Endodermal cell (in vitro differentiated cells): ENCODE measurements at regions not wholly inside any gene's neighbourhood (a gene's known extent, or its start where the extent isn't known, plus 50 kb on each side); places are given as distances from the start of the nearest gene placed in this dataset.

ENCODE experiments used
- DNase-seq: peaks from one replicate; pipeline ENCODE4 v3.0.0-alpha.2; 2017
- H3K27ac ChIP-seq: 2 replicates; pipeline ENCODE4 v1.5.1; 2013; ENCODE audit warnings: mild to moderate bottlenecking, low read depth, low read length, moderate library complexity
- H3K27me3 ChIP-seq: 2 replicates; pipeline ENCODE4 v1.6.1; 2013; ENCODE audit warnings: mild to moderate bottlenecking, low read length, moderate library complexity; ENCODE audit not compliant: insufficient read depth, control insufficient read depth, poor library complexity, severe bottlenecking
- H3K36me3 ChIP-seq: 2 replicates; pipeline ENCODE4 v1.7.0; 2013; ENCODE audit warnings: mild to moderate bottlenecking, low read length, moderate library complexity; ENCODE audit not compliant: control insufficient read depth, insufficient read depth
- H3K4me1 ChIP-seq: one replicate; pipeline ENCODE4 v1.7.0; 2013; ENCODE audit warnings: low read length; ENCODE audit not compliant: control insufficient read depth, insufficient read depth
- H3K4me3 ChIP-seq: 2 replicates; pipeline ENCODE4 v1.5.1; 2013; ENCODE audit warnings: mild to moderate bottlenecking, low read length, moderate library complexity
- H3K9ac ChIP-seq: 2 replicates; pipeline ENCODE4 v1.6.1; 2013; ENCODE audit warnings: mild to moderate bottlenecking, low read length, moderate library complexity; ENCODE audit not compliant: poor library complexity, severe bottlenecking; ENCODE audit errors: extremely low read depth
- H3K9me3 ChIP-seq: 2 replicates; pipeline ENCODE4 v1.6.1; 2013; ENCODE audit warnings: mild to moderate bottlenecking, low read length, moderate library complexity; ENCODE audit not compliant: control insufficient read depth
- H3K27ac Mint-ChIP-seq: 2 replicates; pipeline ENCODE4 v1.8.0; 2020; ENCODE audit warnings: mixed read lengths
- H3K27me3 Mint-ChIP-seq: 2 replicates; pipeline ENCODE4 v1.8.0; 2021; ENCODE audit warnings: mild to moderate bottlenecking, mixed read lengths; ENCODE audit not compliant: insufficient read depth
- H3K36me3 Mint-ChIP-seq: 2 replicates; pipeline ENCODE4 v1.8.0; 2020; ENCODE audit warnings: low read depth, mixed read lengths
- H3K4me1 Mint-ChIP-seq: 2 replicates; pipeline ENCODE4 v1.8.0; 2020; ENCODE audit warnings: mixed read lengths
- H3K4me3 Mint-ChIP-seq: 2 replicates; pipeline ENCODE4 v1.8.0; 2020; ENCODE audit warnings: mild to moderate bottlenecking, moderate library complexity, mixed read lengths
- H3K9me3 Mint-ChIP-seq: 2 replicates; pipeline ENCODE4 v1.8.0; 2020; ENCODE audit warnings: mild to moderate bottlenecking, mixed read lengths
- CTCF ChIP-seq: fragments of 200-600 bp; sonication (generic); conservative IDR thresholded peaks from 2 replicates; pipeline ENCODE4 v1.5.0; 2021; ENCODE audit warnings: antibody characterized with exemption, mild to moderate bottlenecking
- WGBS, 2 experiments: methylation state at CpG; one replicate each; pipeline versions ENCODE4 v1.1.5 to v1.1.7; 2013; ENCODE audit warnings: missing lambda C conversion rate in 2 of 2, mixed read lengths in 1 of 2; ENCODE audit not compliant: insufficient coverage in 1 of 2, insufficient read length in 1 of 2; 5-methylcytosine and 5-hydroxymethylcytosine counted together

- TF ChIP-seq CTCF, result no peak
- Mint-ChIP-seq H3K4me1 (no peaks in the 10 kb centered on the region), H3K4me3 (no peak overlapping the region), H3K27ac (no peak overlapping the region), H3K36me3 (no peaks in the 10 kb centered on the region), H3K9me3 (no peaks in the 10 kb centered on the region), H3K27me3 (peaks cover 2% of the 10 kb centered on the region)
- Histone ChIP-seq H3K4me3 (no peak overlapping the region), H3K9ac (no peak overlapping the region), H3K4me1 (no peaks in the 10 kb centered on the region), H3K27ac (no peak overlapping the region), H3K36me3 (no peaks in the 10 kb centered on the region), H3K27me3 (no peaks in the 10 kb centered on the region), H3K9me3 (no peaks in the 10 kb centered on the region)
- no peak for DNase-seq
Measured at GRCh38 chr10:9253121-9253520, 1198.6 kb downstream of the GATA3 start.

- 73% methylated on average over 2 of the region's 2 CpGs; no CpG with 5 or more reads in 1 of the 2 experiments for WGBS, 2 experiments
- no peaks in the 10 kb centered on the region for H3K36me3 Mint-ChIP-seq
- Histone ChIP-seq H3K27me3 (no peaks in the 10 kb centered on the region), H3K36me3 (no peaks in the 10 kb centered on the region), H3K27ac (no peak overlapping the region), H3K9ac (no peak overlapping the region), H3K4me1 (no peaks in the 10 kb centered on the region), H3K4me3 (no peak overlapping the region), H3K9me3 (no peaks in the 10 kb centered on the region)
- no peaks in the 10 kb centered on the region for H3K4me1 Mint-ChIP-seq
- no peak for DNase-seq
- no peak overlapping the region for H3K4me3 Mint-ChIP-seq
- no peaks in the 10 kb centered on the region for H3K9me3 Mint-ChIP-seq
- peaks cover 2% of the 10 kb centered on the region for H3K27me3 Mint-ChIP-seq
- no peak for TF ChIP-seq CTCF
- H3K27ac Mint-ChIP-seq, result no peak overlapping the region
Measured at GRCh38 chr10:9254353-9254752, 1199.9 kb downstream of the GATA3 start.

- Histone ChIP-seq H3K27me3 (no peaks in the 10 kb centered on the region), H3K36me3 (no peaks in the 10 kb centered on the region), H3K27ac (no peak overlapping the region), H3K9me3 (no peaks in the 10 kb centered on the region), H3K4me1 (no peaks in the 10 kb centered on the region), H3K4me3 (no peak overlapping the region), H3K9ac (no peak overlapping the region)
- H3K4me1 Mint-ChIP-seq, result no peaks in the 10 kb centered on the region
- H3K27ac Mint-ChIP-seq, result no peak overlapping the region
- peaks cover 4% of the 10 kb centered on the region for H3K27me3 Mint-ChIP-seq
- H3K36me3 Mint-ChIP-seq, result no peaks in the 10 kb centered on the region
- TF ChIP-seq CTCF, result no peak
- H3K9me3 Mint-ChIP-seq, result no peaks in the 10 kb centered on the region
- H3K4me3 Mint-ChIP-seq, result no peak overlapping the region
- DNase-seq, result no peak
- 93% methylated on average over 1 of the region's 1 CpG; no CpG with 5 or more reads in 1 of the 2 experiments for WGBS, 2 experiments
Measured at GRCh38 chr10:9260690-9261089, 1206.2 kb downstream of the GATA3 start.
